ENCODE measurements at regions not wholly inside any gene's neighbourhood (a gene's known extent, or its start where the extent isn't known, plus 50 kb on each side); places are given as distances from the start of the nearest gene placed in this dataset.

- no peak for DNase-seq
Measured at GRCh38 chr15:69747193-69747592, 294.6 kb downstream of the RPLP1 start.

- DNase-seq, result no peak
Measured at GRCh38 chr15:69748131-69748530, 295.5 kb downstream of the RPLP1 start.

- DNase-seq, result no peak
Measured at GRCh38 chr15:69748576-69749185, 296.1 kb downstream of the RPLP1 start.

GRCh38 chr15:69749274-69749673 is 296.7 kb downstream of the RPLP1 start:
- DNase-seq, result no peak

GRCh38 chr15:69749797-69750196 is 297.2 kb downstream of the RPLP1 start:
- no peak for DNase-seq

- DNase-seq, result no peak
Measured at GRCh38 chr15:69750253-69750652, 297.6 kb downstream of the RPLP1 start.

- no peak for DNase-seq
Measured at GRCh38 chr15:69751147-69751546, 298.5 kb downstream of the RPLP1 start.

- DNase-seq, result no peak
Measured at GRCh38 chr15:69751566-69751965, 298.9 kb downstream of the RPLP1 start.

- no peak for DNase-seq
Measured at GRCh38 chr15:69753867-69754266, 301.2 kb downstream of the RPLP1 start.

GRCh38 chr15:69754313-69754712 is 301.7 kb downstream of the RPLP1 start:
- DNase-seq, result no peak

- no peak for DNase-seq
Measured at GRCh38 chr15:69755551-69756310, 303.1 kb downstream of the RPLP1 start.

- DNase-seq, result no peak
Measured at GRCh38 chr15:69756440-69756839, 303.8 kb downstream of the RPLP1 start.

- DNase-seq, result no peak
Measured at GRCh38 chr15:69757186-69757585, 304.6 kb downstream of the RPLP1 start.

- no peak for DNase-seq
Measured at GRCh38 chr15:69758291-69758771, 305.7 kb downstream of the RPLP1 start.

GRCh38 chr15:69758810-69759790 is 306.5 kb downstream of the RPLP1 start:
- DNase-seq, result no peak

GRCh38 chr15:69760258-69760845 is 307.7 kb downstream of the RPLP1 start:
- DNase-seq, result no peak

- DNase-seq, result no peak
Measured at GRCh38 chr15:69760890-69761568, 308.4 kb downstream of the RPLP1 start.

GRCh38 chr15:69762373-69763148 is 309.9 kb downstream of the RPLP1 start:
- no peak for DNase-seq

- DNase-seq, result no peak
Measured at GRCh38 chr15:69763831-69764230, 311.2 kb downstream of the RPLP1 start.

- DNase-seq, result no peak
Measured at GRCh38 chr15:69766156-69766555, 313.5 kb downstream of the RPLP1 start.

GRCh38 chr15:69767191-69767590 is 314.6 kb downstream of the RPLP1 start:
- no peak for DNase-seq

Measured in SHP77 treated with DMSO at 0.1 percent for 48 hours (cell line).